Astrocyte (in vitro differentiated cells and primary cell): ENCODE measurements at regions not wholly inside any gene's neighbourhood (a gene's known extent, or its start where the extent isn't known, plus 50 kb on each side); places are given as distances from the start of the nearest gene placed in this dataset.

Experiments
- DNase-seq: peaks from one replicate; pipeline ENCODE4 v3.0.0-alpha.2; 2010; ENCODE audit warnings: low read depth
- FAIRE-seq: peaks from 2 replicates; lab custom pipeline; 2011; peaks lifted over from hg19 to GRCh38; lab: Jason Lieb, UNC
- H2AFZ ChIP-seq: 2 replicates; pipeline ENCODE4 v1.6.0; 2012; ENCODE audit warnings: low read depth, low read length, inconsistent platforms
- H3K27ac ChIP-seq: 2 replicates; pipeline ENCODE4 v1.5.1; 2011; ENCODE audit warnings: low read depth, low read length, inconsistent platforms
- H3K27me3 ChIP-seq: 2 replicates; pipeline ENCODE4 v1.6.0; 2011; ENCODE audit warnings: low read length, inconsistent platforms; ENCODE audit not compliant: insufficient read depth
- H3K36me3 ChIP-seq: 2 replicates; pipeline ENCODE4 v1.5.1; 2011; ENCODE audit warnings: low read length, inconsistent platforms; ENCODE audit not compliant: insufficient read depth
- H3K4me1 ChIP-seq: 2 replicates; pipeline ENCODE4 v1.5.1; 2011; ENCODE audit warnings: low read length, inconsistent platforms; ENCODE audit not compliant: insufficient read depth
- H3K4me2 ChIP-seq: 2 replicates; pipeline ENCODE4 v1.6.0; 2012; ENCODE audit warnings: low read length, inconsistent platforms
- H3K4me3 ChIP-seq: 2 replicates; pipeline ENCODE4 v1.5.1; 2011; ENCODE audit warnings: low read depth, mild to moderate bottlenecking, low read length, inconsistent platforms; ENCODE audit not compliant: insufficient read depth
- H3K79me2 ChIP-seq: 2 replicates; pipeline ENCODE4 v1.6.0; 2012; ENCODE audit warnings: mild to moderate bottlenecking, low read length, inconsistent platforms; ENCODE audit not compliant: insufficient read depth
- H3K9ac ChIP-seq: 2 replicates; pipeline ENCODE4 v1.6.0; 2012; ENCODE audit warnings: mild to moderate bottlenecking, low read length, inconsistent platforms
- H3K9me3 ChIP-seq: 2 replicates; pipeline ENCODE4 v1.5.1; 2012; ENCODE audit warnings: low read depth, mild to moderate bottlenecking, low read length, inconsistent platforms; ENCODE audit not compliant: insufficient read depth
- H4K20me1 ChIP-seq: 2 replicates; pipeline ENCODE4 v1.6.0; 2012; ENCODE audit warnings: low read length, inconsistent platforms; ENCODE audit not compliant: insufficient read depth
- H3K27ac Mint-ChIP-seq: one replicate; pipeline ENCODE4 v1.8.0; 2021; ENCODE audit warnings: mild to moderate bottlenecking, mixed read lengths; ENCODE audit not compliant: unreplicated experiment
- H3K27me3 Mint-ChIP-seq: one replicate; pipeline ENCODE4 v1.8.0; 2021; ENCODE audit warnings: low read depth, mixed read lengths; ENCODE audit not compliant: unreplicated experiment
- H3K36me3 Mint-ChIP-seq: one replicate; pipeline ENCODE4 v1.8.0; 2021; ENCODE audit warnings: low read depth, mixed read lengths; ENCODE audit not compliant: unreplicated experiment
- H3K4me1 Mint-ChIP-seq: one replicate; pipeline ENCODE4 v1.8.0; 2021; ENCODE audit warnings: low read depth, mixed read lengths; ENCODE audit not compliant: unreplicated experiment
- H3K4me3 Mint-ChIP-seq: one replicate; pipeline ENCODE4 v1.8.0; 2021; ENCODE audit warnings: mild to moderate bottlenecking, moderate library complexity, mixed read lengths; ENCODE audit not compliant: unreplicated experiment
- H3K9me3 Mint-ChIP-seq: one replicate; pipeline ENCODE4 v1.8.0; 2021; ENCODE audit warnings: mild to moderate bottlenecking, mixed read lengths; ENCODE audit not compliant: unreplicated experiment
- EZH2 ChIP-seq: IDR thresholded peaks from 2 replicates; pipeline ENCODE4 v1.6.1; 2012; ENCODE audit warnings: mild to moderate bottlenecking, low read length, inconsistent platforms; ENCODE audit not compliant: insufficient read depth
- TF ChIP-seq, protein P1 (sequence below): IDR thresholded peaks from 2 replicates; pipeline ENCODE4 v1.5.1; 2011; ENCODE audit warnings: low read depth, mild to moderate bottlenecking, inconsistent platforms, low read length, moderate library complexity; ENCODE audit not compliant: insufficient read depth

- Mint-ChIP-seq H3K27me3 (no peaks in the 10 kb centered on the region), H3K4me1 (no peaks in the 10 kb centered on the region), H3K9me3 (no peaks in the 10 kb centered on the region), H3K27ac (no peak overlapping the region), H3K4me3 (no peak overlapping the region), H3K36me3 (no peaks in the 10 kb centered on the region)
- no peaks in the 10 kb centered on the region for H3K4me1 ChIP-seq
- H3K4me3 ChIP-seq, result no peak overlapping the region
- no peak for TF ChIP-seq EZH2
- TF ChIP-seq, protein P1, sequence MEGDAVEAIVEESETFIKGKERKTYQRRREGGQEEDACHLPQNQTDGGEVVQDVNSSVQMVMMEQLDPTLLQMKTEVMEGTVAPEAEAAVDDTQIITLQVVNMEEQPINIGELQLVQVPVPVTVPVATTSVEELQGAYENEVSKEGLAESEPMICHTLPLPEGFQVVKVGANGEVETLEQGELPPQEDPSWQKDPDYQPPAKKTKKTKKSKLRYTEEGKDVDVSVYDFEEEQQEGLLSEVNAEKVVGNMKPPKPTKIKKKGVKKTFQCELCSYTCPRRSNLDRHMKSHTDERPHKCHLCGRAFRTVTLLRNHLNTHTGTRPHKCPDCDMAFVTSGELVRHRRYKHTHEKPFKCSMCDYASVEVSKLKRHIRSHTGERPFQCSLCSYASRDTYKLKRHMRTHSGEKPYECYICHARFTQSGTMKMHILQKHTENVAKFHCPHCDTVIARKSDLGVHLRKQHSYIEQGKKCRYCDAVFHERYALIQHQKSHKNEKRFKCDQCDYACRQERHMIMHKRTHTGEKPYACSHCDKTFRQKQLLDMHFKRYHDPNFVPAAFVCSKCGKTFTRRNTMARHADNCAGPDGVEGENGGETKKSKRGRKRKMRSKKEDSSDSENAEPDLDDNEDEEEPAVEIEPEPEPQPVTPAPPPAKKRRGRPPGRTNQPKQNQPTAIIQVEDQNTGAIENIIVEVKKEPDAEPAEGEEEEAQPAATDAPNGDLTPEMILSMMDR, result no peak
- no peaks in the 10 kb centered on the region for H3K79me2 ChIP-seq
- no peaks in the 10 kb centered on the region for H3K9me3 ChIP-seq
- H3K4me2 ChIP-seq, result no peak overlapping the region
- no peaks in the 10 kb centered on the region for H3K36me3 ChIP-seq
- H3K27me3 ChIP-seq, result no peaks in the 10 kb centered on the region
- no peak for DNase-seq
- H3K9ac ChIP-seq, result no peak overlapping the region
- H2AFZ ChIP-seq, result no peak overlapping the region
- no peaks in the 10 kb centered on the region for H4K20me1 ChIP-seq
- FAIRE-seq, result no peak
- H3K27ac ChIP-seq, result no peak overlapping the region
Observed at GRCh38 chr3:35498506-35499210, 140.7 kb upstream of the ARPP21 start.

DNA sequence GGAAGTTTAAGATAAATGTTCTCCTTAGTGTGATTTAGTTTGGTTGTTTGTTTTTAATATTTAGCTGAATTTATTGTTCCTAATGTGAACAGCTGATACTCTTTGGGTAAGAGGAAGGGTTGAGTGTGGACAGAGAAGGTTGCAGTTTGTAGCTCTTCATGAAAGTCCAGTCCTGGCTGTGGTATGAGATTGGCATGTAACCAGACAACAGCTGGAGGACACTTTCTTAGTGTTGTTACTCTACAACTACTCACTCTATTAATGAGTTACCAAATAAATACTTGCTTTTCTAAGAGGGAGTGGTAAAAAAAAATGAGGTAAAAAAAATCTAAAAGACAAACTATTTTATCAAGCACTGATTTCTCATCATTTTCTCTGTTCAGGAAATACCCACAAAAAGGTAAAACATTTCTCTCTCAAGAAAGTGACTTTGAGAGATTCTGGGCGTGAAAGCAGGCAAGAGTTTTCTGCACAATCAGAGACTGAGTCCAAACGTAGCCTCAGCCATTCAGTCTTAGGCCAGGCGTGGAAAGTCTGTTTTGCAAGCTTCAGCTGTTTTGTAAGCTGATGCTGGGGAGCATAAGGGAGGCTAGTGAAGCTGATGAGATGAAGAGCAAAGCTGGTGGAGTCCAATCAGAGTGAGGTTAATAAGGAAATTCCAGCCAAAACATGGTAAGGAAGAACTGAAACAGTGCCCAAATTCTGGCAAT, 138.5 kb upstream of the ARPP21 start:
- no peak overlapping the region for H3K4me3 ChIP-seq
- no peaks in the 10 kb centered on the region for H3K9me3 Mint-ChIP-seq
- no peaks in the 10 kb centered on the region for H3K79me2 ChIP-seq
- H3K4me2 ChIP-seq, result no peak overlapping the region
- no peak overlapping the region for H3K27ac ChIP-seq
- H3K9me3 ChIP-seq, result no peaks in the 10 kb centered on the region
- no peaks in the 10 kb centered on the region for H4K20me1 ChIP-seq
- H3K27me3 Mint-ChIP-seq, result no peaks in the 10 kb centered on the region
- no peak for FAIRE-seq
- no peak overlapping the region for H3K9ac ChIP-seq
- H3K27me3 ChIP-seq, result no peaks in the 10 kb centered on the region
- no peak overlapping the region for H3K4me3 Mint-ChIP-seq
- H3K4me1 ChIP-seq, result no peaks in the 10 kb centered on the region
- H3K36me3 ChIP-seq, result no peaks in the 10 kb centered on the region
- H3K27ac Mint-ChIP-seq, result no peak overlapping the region
- H3K4me1 Mint-ChIP-seq, result no peaks in the 10 kb centered on the region
- TF ChIP-seq EZH2, result no peak
- TF ChIP-seq, protein P1, result no peak
- H2AFZ ChIP-seq, result no peak overlapping the region
- DNase-seq, result no peak
- H3K36me3 Mint-ChIP-seq, result no peaks in the 10 kb centered on the region

GRCh38 chr3:35502699-35503098, 136.6 kb upstream of the ARPP21 start:
- H3K79me2 ChIP-seq, result no peaks in the 10 kb centered on the region
- Mint-ChIP-seq H3K4me1 (no peaks in the 10 kb centered on the region), H3K36me3 (no peaks in the 10 kb centered on the region), H3K9me3 (no peaks in the 10 kb centered on the region), H3K27me3 (peaks cover 2% of the 10 kb centered on the region), H3K27ac (no peak overlapping the region), H3K4me3 (no peak overlapping the region)
- H4K20me1 ChIP-seq, result no peaks in the 10 kb centered on the region
- FAIRE-seq (no peak), DNase-seq (no peak)
- no peaks in the 10 kb centered on the region for H3K27me3 ChIP-seq
- H3K36me3 ChIP-seq, result no peaks in the 10 kb centered on the region
- no peaks in the 10 kb centered on the region for H3K9me3 ChIP-seq
- no peak overlapping the region for H3K27ac ChIP-seq
- TF ChIP-seq EZH2, result no peak
- TF ChIP-seq, protein P1, result no peak
- no peak overlapping the region for H3K4me2 ChIP-seq
- H3K4me1 ChIP-seq, result no peaks in the 10 kb centered on the region
- no peak overlapping the region for H2AFZ ChIP-seq
- no peak overlapping the region for H3K9ac ChIP-seq
- H3K4me3 ChIP-seq, result no peak overlapping the region
